ENCODE measurements at regions not wholly inside any gene's neighbourhood (a gene's known extent, or its start where the extent isn't known, plus 50 kb on each side); places are given as distances from the start of the nearest gene placed in this dataset.

DNA sequence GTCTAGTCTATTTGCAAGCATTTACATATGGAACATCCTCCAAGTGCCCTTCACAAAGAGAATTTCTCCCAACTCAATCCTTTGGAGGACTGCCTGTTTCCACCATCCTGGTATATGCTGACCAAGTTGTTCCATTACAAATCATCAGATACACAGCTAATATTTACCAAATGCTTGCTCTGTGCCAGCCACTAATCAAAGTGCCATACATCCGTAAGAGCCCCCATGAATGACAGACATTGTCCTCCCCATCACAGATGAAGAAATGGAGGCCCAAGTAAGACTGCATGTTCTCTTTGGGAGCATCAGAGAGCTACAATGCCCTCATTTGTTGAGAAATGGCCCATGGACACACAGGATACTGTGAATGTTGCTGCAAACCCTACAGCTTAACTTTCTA is 130.0 kb upstream of the BACE2 start:
- DNase-seq (ENCODE audit: low read depth in 4 of 4, low spot score in 1 of 4), result no peak

DNA sequence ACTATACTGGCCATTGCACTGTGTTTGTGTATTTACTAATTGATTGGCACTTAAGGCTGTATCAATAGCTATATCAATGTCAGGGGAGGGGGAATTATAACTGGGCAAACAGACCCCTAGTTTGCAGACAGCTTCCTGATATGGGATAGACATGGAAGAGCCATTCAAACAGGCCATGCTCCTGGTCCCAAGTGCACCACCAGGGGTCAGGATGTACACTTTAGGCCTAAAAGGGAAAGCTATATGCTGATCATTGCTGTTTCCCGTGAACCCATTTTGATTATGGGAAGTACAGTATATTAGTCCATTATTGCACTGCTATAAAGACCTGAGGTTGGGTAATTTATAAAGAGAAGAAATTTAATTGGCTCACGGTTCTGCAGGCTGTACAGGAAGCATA is 124.9 kb upstream of the BACE2 start:
- DNase-seq (ENCODE audit: low read depth in 4 of 4, low spot score in 1 of 4), result no peak

DNA sequence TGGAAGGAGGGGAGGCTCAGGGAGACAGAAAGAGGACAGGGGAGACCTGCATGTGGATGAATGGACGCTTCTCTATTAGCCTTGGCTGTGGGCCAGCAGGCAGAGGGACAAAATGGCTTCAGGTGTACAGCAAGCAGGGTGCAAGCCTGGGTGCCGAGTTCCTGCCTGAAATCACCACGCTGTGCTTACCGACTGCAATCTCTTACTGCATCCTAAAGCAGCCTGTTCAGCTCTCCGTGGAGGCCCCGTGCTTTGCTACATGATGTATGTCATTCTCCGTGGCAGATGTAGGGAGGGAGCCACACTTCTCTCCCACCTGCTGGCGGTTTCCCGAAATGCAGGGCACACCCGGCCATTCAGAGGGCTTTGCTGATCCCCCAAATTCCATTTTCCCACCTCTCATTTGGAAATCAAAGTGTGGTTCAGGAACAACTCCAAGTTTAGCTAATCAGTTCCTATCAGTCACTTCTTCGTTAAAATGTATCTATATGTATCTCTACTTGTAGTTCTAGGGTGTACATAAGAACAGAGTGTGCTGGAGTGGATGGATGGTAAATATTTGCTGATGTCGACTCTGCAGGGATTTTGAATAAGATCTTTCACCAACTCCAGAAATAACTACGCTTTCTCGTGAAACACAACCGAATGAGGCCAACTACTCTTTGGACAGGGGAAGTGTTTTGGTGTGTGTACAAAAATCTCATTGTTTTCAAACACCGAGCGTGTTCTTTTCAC is 122.3 kb upstream of the BACE2 start:
- DNase-seq (ENCODE audit: low read depth in 4 of 4, low spot score in 1 of 4), result no peak

GRCh38 chr21:41048145-41048544 is 119.8 kb upstream of the BACE2 start:
- DNase-seq (ENCODE audit: low read depth in 4 of 4, low spot score in 1 of 4), result no peak

DNA sequence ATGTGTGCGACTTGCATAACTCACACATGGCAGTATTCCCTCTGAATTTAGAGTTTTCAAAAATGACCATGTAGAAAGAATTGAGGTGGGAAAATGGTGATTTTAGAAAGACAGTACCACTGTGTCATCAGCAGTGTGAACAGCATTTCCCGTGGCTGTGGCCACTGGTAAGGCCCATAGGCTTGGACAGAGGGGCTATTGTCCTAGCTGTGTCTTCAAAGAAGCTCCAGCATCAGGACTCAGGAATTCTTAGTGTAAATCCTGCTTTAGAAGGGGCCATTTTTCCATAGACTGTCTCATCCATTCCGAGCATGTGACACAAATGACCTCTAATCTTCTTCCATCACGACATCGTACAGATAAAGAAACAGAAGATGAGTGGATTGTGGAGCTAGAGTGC is 119.3 kb upstream of the BACE2 start:
- no peak for DNase-seq (ENCODE audit: low read depth in 4 of 4, low spot score in 1 of 4)

DNA sequence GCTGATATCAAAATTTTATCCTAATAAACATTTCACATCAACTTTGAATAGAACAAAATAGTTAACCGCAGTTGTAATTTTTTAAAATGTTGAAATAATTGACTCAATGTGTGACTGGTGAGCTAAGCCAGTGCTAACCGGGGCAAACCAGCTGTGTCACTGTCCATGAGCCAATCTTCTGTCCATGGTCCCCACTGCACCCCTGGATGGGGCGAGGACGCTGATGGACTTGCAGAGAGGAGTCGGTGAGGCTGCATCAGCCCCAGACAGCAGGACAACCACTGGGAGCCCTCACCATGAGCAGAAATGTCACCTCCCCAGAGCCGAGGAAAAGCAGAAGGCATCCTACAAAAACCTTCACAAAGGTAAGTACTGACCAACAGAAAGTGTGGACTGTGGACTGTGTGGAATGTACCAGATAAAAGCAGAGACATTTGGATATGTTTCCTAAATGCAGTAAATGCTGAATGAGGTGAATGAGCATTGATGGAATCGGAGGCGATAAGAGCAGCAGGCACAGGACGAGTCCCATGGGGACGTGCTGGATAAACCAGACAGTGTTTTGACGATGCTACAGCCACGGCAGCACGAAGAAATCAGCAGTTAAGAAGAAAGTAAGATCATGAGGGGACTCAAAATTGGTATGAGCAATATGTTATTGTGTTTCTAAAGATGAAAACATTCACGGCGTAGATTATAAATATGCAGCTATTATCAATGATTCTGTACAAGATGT is 115.0 kb upstream of the BACE2 start:
- DNase-seq (ENCODE audit: low read depth in 4 of 4, low spot score in 1 of 4), result no peak

GRCh38 chr21:41054018-41054578 is 113.9 kb upstream of the BACE2 start:
- no peak for DNase-seq (ENCODE audit: low read depth in 4 of 4, low spot score in 1 of 4)

- no peak for DNase-seq (ENCODE audit: low read depth in 4 of 4, low spot score in 1 of 4)
Observed at GRCh38 chr21:41055266-41055665, 112.7 kb upstream of the BACE2 start.

DNA sequence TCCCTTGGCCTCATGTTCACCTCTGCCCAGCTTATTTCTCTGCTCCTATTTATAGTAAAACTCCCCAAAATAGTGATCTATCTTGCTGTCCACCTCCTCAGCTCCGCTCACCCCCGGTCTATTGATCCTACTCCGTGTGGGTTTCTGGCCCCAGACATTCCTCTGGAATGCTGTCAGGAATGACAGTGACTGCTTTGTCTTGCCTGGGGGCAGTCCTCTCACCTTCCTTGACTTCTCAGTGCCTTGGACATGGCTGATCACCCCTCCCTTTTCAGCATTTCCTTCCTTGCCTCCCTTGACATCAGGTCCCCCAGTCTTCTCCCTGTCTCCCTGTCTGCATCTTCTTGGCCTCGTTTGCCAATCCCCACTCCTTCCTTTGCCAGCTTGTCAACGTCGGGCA is 108.1 kb upstream of the BACE2 start:
- DNase-seq (ENCODE audit: low read depth in 4 of 4, low spot score in 1 of 4), result no peak

DNA sequence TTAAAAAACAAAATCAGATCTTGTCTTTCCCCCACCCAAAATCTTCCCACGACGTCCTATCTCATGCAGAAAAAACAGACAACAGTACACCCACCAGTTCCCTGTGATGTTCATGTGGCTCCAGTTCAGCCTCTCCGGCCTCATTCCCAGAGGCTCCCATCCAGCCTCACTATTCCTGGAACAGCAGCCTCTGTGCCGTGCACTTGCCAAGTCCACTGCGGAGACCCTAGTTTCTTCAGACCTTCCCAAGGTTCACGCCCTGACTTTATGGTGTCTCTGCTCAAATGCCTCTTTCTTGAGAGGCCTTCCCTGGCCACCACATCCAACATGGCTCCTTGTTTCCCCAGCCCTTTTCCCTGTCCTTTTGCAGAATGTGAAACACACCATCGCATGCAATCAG is 106.3 kb upstream of the BACE2 start:
- DNase-seq (ENCODE audit: low read depth in 4 of 4, low spot score in 1 of 4), result no peak

DNA sequence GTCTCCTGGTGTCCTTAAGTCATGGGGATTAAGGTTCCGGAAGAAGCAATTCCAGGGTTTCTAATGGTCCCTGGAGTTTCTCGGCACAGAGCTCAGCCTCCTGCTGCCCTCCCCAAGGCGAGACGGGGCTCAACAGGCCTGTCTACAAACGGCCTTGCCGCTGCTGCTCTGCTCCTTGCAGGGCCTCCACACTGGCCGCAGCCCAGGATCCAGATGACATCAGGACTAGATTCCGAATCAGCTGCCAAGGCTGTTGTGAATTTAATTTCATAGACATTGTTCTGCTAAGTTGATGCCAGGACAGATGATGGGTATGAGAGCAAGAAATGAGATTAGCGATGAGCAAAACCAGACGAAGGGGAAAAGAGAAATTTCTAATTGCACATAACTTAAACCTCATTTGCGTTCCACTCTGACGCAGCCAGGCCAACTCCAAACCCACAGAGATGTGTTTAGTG is 103.6 kb upstream of the BACE2 start:
- DNase-seq (ENCODE audit: low read depth in 4 of 4, low spot score in 1 of 4), result no peak

GRCh38 chr21:41064951-41065350 is 103.0 kb upstream of the BACE2 start:
- no peak for DNase-seq (ENCODE audit: low read depth in 4 of 4, low spot score in 1 of 4)

DNA sequence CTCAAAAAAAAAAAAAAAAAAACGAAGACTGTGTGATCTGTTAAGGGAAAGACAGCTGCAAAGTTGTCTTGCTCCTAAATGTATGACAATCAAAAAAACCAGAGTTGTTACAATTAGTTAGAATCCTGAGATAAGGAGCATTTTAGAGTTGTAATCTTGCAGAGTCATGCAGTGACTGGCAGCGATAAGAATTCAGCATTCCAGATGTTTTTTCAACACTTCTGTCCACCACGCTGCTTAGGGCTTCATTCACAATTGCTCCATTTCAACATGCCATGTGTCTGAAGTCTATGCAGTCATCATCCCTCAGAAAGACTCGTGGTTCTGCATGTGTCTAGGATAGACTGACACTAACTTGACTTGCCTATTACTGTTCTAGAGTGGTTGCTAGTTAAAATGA is 102.4 kb upstream of the BACE2 start:
- DNase-seq (ENCODE audit: low read depth in 4 of 4, low spot score in 1 of 4), result no peak

GRCh38 chr21:41066086-41066938 is 101.6 kb upstream of the BACE2 start:
- DNase-seq (ENCODE audit: low read depth in 4 of 4, low spot score in 1 of 4), result no peak

DNA sequence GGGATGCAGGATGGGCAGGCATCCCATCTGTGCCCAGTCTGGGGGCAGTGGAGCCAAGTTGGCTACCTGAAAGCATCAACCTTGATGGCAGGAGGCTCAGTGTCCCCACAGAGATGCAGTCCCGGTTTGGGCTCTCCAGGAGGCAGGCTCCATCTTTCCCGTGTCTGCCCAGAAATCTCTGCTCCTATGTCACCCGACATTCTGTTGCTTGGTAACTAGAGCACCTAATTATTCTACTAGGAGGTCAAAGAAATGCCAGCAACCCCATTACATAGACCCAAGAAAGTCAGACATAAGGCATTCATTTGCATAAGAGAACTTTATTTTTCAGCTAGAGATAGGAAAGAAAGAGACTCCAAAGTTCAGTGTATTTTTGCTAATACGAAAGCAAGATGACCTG is 100.3 kb upstream of the BACE2 start:
- no peak for DNase-seq (ENCODE audit: low read depth in 4 of 4, low spot score in 1 of 4)

- no peak for DNase-seq (ENCODE audit: low read depth in 4 of 4, low spot score in 1 of 4)
Observed at GRCh38 chr21:41068496-41068895, 99.5 kb upstream of the BACE2 start.

DNA sequence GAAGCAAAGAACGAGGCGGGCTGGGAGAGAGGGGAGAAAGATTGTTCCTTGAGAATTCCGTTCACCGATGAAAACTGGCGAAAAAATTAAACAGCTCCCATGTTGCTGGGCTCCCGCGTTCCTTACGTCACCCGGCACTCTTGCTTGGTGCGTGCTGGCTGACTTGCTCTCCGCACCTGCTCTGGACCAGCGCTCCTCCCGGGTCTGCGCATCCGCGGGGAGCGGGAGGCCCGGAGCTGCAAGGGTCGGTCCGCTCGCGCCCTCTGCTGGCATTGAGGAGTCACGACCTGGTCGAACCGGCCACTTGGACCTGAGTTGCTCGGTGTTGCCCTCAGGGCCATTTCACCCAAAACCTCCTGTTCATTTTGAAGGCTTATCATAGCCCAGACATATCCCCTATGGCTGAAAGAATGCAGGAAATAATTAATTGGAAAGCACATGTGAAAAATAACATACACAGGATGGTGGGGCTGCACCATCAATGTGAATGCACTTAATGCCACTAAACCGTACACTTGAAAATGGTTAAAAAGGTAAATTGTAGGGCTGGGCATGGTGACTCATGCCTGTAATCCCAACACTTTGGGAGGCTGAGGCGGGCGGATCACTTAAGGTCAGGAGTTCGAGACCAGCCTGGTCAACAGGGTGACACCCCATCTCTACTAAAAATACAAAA is 98.9 kb upstream of the BACE2 start:
- peak; percentile 35 to 62 (median 54) for DNase-seq (ENCODE audit: low read depth in 4 of 4, low spot score in 1 of 4)

DNA sequence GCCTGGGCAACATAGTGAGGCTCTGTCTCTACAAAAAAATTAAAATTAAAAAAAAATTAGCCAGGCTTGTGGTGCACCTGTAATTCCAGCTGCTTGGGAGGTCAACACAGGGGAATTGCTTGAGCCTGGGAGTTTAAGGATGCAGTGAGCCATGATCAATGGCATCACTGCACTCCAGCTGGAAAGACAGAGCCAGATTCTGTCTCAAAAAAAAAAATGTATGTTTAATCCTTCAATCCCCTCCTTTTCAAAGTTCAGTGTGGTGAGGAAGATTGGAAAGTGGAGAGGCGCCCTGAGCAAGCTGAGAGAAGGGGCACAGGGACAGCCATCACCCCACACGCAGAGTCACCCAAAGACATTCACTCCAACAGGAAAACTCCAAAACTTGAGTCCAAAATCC is 97.7 kb upstream of the BACE2 start:
- no peak for DNase-seq (ENCODE audit: low read depth in 4 of 4, low spot score in 1 of 4)

DNA sequence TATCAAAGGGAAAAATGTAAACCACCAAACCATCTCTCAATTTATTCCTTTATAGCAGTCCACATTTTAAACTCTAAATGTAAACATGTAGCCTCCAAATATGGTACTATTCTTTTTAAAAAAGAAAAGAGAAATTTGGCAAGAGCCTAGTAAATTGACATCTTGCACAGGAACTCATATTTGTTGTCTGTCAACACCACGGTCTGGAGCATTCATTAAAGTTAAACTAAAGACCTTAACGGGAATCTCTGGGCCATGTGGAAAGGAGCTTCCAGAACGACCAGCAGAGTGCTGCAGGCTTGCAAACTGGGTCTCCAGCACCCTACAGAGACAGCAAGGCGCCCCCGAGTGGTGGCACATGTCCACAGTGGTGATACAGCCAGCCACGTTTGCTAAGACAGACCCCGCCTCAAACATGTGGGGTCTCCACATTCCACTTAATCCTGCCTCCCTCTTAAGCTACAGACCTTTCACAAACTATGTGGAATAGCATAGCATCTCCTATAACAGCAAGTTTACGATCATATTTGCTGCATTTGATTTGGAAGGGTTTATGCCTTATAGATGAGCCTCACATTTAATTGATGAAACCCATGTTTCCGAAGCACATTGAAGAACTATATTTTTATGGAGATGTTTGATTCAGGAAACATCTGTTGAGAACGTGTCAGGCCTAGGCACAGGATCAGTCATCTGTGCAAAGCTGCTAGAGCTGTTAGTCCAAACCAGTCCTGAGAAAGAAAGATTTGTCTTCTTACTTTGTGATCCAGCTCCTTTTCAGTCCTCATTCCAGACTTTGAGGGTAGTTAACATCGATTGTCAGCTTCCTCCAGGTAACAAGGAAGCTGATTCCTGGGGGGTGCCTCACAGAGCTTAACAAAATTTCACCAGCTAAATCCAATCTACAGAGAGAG is 96.4 kb upstream of the BACE2 start:
- no peak for DNase-seq (ENCODE audit: low read depth in 4 of 4, low spot score in 1 of 4)

DNA sequence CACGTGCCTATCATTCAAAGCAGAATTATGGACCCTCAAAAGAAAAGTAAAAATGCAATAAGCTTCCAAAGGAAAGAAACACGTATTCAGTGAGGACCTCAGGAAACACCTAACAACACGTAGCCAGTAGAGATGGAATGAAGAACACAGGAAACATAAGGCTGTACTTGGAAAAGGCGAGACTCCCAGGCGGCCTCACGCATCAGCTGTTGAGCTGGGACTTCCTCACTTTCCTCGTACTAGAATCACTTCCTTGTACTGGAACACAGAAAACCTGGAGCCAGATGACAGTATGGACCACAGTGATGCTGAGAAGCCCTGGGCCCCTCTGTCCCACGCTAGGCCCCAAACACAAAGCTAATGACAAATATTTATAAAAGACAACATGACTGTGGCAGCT is 94.4 kb upstream of the BACE2 start:
- DNase-seq (ENCODE audit: low read depth in 4 of 4, low spot score in 1 of 4), result no peak

All from stimulated activated CD4-positive, alpha-beta T cell treated with anti-CD3 and anti-CD28 coated beads, Interleukin-1b, Interleukin-23, amount 100 ng/mL, for 24 hours (primary cell).